Tibial nerve (tissue), 3 donors: ENCODE measurements at regions not wholly inside any gene's neighbourhood (a gene's known extent, or its start where the extent isn't known, plus 50 kb on each side); places are given as distances from the start of the nearest gene placed in this dataset.

Source experiments
- POLR2A ChIP-seq, 2 donors: fragments of 450-650 bp; IDR thresholded peaks; one replicate each; pipeline ENCODE4 v1.6.1; 2017; ENCODE audit warnings: antibody characterized with exemption in 2 of 2, mild to moderate bottlenecking in 2 of 2, moderate library complexity in 2 of 2
- TF ChIP-seq, protein P1 (sequence below), 5 experiments: fragments of 200-600 bp in 3 of 5; fragments of 450-650 bp in 2 of 5; sonication (generic) in 3 of 5; IDR thresholded peaks; one replicate each; pipeline ENCODE4 v1.5.1; 2016 to 2019; ENCODE audit warnings: antibody characterized with exemption in 5 of 5, mild to moderate bottlenecking in 3 of 5, moderate library complexity in 2 of 5

- no peak for TF ChIP-seq POLR2A (IDR thresholded peaks at IDR 0.05)
- TF ChIP-seq, protein P1, sequence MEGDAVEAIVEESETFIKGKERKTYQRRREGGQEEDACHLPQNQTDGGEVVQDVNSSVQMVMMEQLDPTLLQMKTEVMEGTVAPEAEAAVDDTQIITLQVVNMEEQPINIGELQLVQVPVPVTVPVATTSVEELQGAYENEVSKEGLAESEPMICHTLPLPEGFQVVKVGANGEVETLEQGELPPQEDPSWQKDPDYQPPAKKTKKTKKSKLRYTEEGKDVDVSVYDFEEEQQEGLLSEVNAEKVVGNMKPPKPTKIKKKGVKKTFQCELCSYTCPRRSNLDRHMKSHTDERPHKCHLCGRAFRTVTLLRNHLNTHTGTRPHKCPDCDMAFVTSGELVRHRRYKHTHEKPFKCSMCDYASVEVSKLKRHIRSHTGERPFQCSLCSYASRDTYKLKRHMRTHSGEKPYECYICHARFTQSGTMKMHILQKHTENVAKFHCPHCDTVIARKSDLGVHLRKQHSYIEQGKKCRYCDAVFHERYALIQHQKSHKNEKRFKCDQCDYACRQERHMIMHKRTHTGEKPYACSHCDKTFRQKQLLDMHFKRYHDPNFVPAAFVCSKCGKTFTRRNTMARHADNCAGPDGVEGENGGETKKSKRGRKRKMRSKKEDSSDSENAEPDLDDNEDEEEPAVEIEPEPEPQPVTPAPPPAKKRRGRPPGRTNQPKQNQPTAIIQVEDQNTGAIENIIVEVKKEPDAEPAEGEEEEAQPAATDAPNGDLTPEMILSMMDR (IDR thresholded peaks at IDR 0.05) = no peak
These were observed 290.3 kb downstream of the PTPRC start for GRCh38 chr1:198929111-198929604.
